GM13977 (cell line): ENCODE measurements at regions not wholly inside any gene's neighbourhood (a gene's known extent, or its start where the extent isn't known, plus 50 kb on each side); places are given as distances from the start of the nearest gene placed in this dataset.

Source experiments
- DNase-seq: peaks from one replicate; pipeline ENCODE4 v3.0.0; 2012; ENCODE audit warnings: low spot score
- CTCF ChIP-seq: IDR thresholded peaks from 2 replicates; pipeline ENCODE4 v1.5.1; 2012; ENCODE audit warnings: mild to moderate bottlenecking, control low read depth; ENCODE audit not compliant: insufficient read depth; ENCODE audit errors: extremely low read depth, missing control alignments
- in situ Hi-C: fragments of 300-500 bp; cut with MboI; formaldehyde crosslinking; loops from one replicate; pipeline ENCODE4 v1.12.0; 2022; ENCODE audit warnings: low sequenced_read_pairs, low pct_unique_long_range_greater_than_20kb, mixed read lengths, inconsistent platforms; ENCODE audit not compliant: unreplicated experiment

DNA sequence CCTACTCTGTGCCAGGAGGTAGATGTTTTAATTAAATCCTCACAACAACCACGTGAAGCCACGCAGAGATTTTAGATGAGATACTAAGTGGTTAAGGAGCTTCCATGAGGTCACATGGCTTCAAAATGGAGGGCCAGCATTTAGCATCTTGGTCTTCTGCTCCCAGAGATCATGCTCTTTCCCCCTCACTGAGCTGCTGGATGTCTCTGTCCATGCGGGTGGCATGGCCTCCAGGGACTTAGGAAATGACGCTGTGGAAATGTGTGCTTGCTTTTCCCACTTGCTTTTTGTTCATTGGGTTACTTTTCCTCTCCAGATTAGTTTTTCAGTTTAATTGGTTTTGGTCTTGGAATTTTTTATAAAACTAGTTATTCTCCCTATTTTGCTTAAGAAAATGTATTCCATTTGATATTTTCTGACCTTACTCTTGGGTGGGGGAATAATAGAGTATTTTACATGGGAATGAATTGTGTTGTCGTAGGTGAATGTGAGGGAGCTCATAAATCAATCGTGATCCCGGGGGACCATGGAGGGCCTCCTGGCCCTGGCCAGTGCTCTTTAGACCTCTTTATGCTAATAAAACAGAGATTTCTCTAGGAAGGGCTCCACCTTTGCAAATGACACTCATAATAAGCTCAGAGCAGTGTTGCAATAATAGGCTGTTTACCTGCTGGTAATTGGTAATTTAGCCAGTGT lies 376.0 kb upstream of the ONECUT1 start:
- in situ Hi-C loops = no loop called here
- no peak for DNase-seq

DNA sequence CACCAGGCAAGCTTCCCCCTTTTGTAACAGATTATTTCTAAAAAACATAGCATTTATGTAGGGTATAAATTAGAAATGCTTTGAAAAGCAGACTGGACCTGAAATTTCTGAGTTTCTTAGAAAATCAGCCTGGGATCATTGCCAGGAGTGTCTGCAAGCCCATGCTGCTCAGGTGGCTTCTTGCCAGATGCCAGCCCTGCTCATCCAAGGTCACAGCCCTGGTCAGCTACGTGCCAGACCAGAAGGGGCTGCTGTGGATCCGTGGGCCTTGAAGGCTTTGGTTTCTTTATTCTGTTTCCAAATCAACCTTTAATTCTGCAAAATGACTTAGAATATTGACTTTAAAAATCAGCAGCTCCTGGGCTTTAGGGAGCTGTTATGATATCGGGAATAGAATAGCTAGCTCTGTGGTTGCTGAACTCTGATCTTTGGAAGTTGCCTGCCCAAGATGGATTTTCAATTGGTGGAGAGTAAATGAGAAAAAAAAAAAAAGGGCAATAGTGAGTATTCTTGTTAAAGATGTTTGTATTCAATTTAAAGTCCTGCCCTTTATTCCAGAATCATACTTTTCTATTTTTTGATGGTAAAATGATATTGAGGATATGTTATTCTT lies 370.1 kb upstream of the ONECUT1 start:
- TF ChIP-seq CTCF = no peak
- in situ Hi-C loops = no loop called here
- DNase-seq = no peak

More for the DNA sequence above, 376.0 kb upstream of the ONECUT1 start:
- no peak for TF ChIP-seq CTCF

DNA sequence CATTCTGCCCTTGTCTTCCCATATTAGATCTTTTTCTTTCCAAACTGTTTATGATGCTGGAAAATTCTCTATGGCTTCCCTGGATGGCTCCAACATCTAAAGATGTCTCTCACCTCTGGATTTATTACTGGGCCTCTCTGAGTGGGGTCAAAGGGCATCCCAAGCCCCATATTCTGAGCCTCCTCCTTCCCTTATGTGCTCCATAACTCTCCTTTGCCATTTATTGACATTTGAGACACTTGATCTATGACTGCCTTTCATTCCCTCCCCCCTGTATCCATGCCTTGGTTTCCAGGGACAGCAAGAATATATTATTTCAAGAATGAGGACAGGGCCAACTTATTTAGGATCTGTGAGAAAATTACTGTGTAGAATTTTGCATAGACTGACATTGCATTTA lies 369.3 kb upstream of the ONECUT1 start:
- DNase-seq = no peak
- in situ Hi-C loops = no loop called here
- TF ChIP-seq CTCF = no peak

- in situ Hi-C loops = no loop called here
- DNase-seq = no peak
- no peak for TF ChIP-seq CTCF
Observed at GRCh38 chr15:53158995-53159394, 368.9 kb upstream of the ONECUT1 start.

- no peak for TF ChIP-seq CTCF
- in situ Hi-C loops = no loop called here
- no peak for DNase-seq
Observed at GRCh38 chr15:53133255-53133850, 343.2 kb upstream of the ONECUT1 start.

GRCh38 chr15:53130943-53131342 lies 340.8 kb upstream of the ONECUT1 start:
- DNase-seq = no peak
- in situ Hi-C loops = no loop called here

More at GRCh38 chr15:53130943-53131342, 340.8 kb upstream of the ONECUT1 start:
- no peak for TF ChIP-seq CTCF
